HG03060 (cell line): ENCODE measurements at regions not wholly inside any gene's neighbourhood (a gene's known extent, or its start where the extent isn't known, plus 50 kb on each side); places are given as distances from the start of the nearest gene placed in this dataset.
"Not testable (repeated sequence)": the region's sequence is repeated elsewhere in the genome, so short reads cannot be mapped to it uniquely, and the experiment has no call there.

Source experiments
- ATAC-seq: cut with Tn5 transposase; IDR thresholded peaks from one replicate; pipeline ENCODE4 v1.9.1; 2021; ENCODE audit warnings: low read depth, moderate number of reproducible peaks; ENCODE audit not compliant: unreplicated experiment

GRCh38 chr6:117761610-117762009 lies 86.3 kb downstream of the NUS1 start:
- ATAC-seq, result no peak

DNA sequence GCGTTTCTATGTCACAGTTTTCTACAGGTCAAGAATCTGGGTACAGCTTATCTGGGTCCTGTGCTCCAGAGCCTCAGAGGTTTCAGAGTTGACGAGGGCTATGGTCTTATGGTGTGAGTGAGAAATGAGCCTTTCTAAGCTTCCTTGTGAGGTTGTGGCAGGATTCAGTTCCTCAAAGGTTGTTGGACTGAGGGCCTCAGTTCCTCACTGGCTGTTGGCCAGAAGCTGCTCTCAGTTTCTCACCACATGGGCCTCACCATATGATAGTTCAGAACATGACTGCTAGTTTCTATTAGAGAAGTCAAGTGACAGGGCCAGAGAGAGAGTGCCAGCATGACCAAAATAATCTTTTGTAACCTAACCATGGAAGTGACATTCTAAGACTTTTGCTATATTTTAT lies 96.1 kb downstream of the NUS1 start:
- ATAC-seq, result peak; percentile 98

DNA sequence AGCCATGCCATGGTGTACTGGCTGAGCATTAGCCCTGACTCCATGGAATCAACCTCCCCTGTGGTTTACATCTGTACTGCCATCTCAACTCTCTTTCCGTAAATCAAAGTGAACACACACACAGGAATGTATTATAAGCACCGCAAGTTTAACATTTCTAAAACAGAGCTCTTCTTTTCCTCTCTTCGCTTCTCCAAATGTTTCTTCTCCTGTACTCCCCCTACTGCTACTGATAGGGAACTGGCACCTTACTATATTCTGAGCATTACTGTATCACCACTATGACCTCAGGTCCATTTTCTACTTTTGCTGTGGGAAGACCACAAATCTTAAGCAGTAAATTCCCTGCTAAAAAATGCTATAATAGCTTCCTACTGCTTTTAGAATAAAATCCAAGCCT lies 101.2 kb downstream of the NUS1 start:
- no peak for ATAC-seq

DNA sequence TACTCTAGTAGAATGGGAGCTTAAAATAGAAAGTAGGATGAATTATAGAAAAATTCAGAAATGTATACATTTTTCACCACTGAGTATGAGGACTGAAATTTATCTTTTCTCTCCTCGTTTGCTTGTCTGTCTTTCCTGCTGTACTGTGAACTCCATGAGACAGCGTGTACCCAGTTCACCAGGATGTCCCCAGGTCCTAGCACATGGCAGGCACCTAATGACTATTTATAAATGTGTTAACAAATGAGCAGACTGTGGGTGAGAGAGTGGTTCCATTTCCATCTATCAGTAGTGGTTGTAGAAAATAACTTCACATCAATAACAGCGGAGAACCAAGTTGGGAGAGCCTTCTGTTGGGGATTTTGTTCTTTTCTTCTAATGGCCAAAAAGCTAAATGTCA lies 106.3 kb downstream of the NUS1 start:
- ATAC-seq, result no peak

- no peak for ATAC-seq
Measured at GRCh38 chr6:117783279-117783678, 108.0 kb downstream of the NUS1 start.

GRCh38 chr6:117791012-117791411 lies 115.7 kb downstream of the NUS1 start:
- no peak for ATAC-seq

- ATAC-seq, result no peak
Measured at GRCh38 chr6:117795234-117795633, 111.8 kb upstream of the SLC35F1 start.

GRCh38 chr6:117798819-117799218 lies 108.2 kb upstream of the SLC35F1 start:
- ATAC-seq, result not testable (repeated sequence)

- no peak for ATAC-seq
Measured at GRCh38 chr6:117810269-117810668, 96.8 kb upstream of the SLC35F1 start.

DNA sequence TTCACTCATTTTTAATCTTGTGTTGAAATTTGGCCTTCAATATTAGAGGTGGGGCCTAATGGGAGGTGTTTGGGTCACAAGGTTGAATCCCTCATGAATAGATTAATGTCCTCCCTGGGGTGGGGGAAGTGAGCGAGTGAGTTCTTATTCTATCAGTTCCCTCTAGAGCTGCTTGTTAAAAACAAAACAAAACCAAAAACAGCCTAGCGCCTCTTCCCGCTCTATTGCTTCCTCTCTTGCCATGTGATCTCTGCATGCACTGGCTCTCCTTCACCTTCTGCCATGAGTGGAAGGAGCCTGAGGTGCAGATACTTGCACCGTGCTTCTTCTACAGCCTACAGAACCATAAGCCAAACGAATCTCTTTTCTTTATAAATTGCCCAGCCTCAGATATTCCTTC lies 89.6 kb upstream of the SLC35F1 start:
- ATAC-seq, result no peak

- ATAC-seq, result no peak
Measured at GRCh38 chr6:117817992-117818391, 89.1 kb upstream of the SLC35F1 start.

DNA sequence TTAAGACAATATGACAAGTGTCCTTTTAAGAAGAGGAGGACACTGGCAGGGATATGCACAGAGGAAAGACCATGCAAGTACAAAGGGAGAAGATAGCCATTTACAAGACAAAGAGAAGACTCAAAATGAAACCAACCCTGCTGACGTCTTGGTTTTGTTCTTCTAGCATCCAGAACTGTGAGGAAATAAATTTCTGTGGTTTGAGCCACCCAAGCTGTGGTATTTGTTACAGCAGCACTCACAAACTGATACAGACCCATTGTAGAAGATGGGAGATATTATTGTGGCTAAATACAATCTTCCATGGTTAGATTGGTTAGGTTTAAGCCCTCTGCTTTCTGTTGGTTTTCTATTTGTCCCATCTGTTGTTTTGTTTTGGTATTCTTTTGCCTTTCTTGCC lies 88.6 kb upstream of the SLC35F1 start:
- ATAC-seq, result no peak

- ATAC-seq, result no peak
Measured at GRCh38 chr6:117829594-117830319, 77.3 kb upstream of the SLC35F1 start.

DNA sequence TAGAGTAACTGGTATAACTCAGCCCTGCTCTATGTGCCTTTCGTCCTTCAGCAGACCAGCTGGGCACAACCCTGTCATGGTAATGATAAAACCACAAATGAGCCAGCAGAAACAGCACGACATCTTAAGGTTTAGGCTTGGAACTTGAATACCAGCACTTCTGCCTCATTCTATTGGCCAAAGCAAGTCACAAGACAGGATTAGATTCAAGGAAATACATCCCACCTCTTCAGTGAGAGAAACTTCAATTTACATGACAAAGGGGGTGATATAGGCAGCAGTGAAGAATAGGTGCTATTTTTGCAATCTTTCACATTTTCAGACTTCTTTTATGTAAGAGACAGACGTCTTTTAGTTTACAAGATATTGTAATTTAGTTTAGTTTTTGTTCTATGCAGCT lies 69.8 kb upstream of the SLC35F1 start:
- ATAC-seq, result no peak

DNA sequence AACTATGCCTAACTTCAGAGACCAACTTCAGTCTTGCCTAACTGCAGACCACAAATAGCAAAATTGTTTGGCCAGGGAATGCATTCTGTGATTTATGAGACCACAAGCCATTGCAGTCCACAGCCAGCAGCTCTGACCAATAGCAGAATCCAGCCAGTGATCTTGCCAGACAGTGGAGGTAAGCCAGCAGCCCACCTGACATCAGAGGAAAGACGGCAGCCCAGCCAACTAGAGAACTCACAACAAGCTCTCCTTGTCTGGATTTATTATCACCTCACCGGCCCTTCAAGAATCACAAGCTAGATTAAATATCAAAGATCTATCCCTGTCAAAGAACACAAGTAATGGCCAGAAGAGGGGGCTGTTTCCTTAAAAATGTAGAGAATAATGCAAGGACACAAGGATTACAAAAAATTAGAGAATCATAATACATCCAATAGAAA lies 66.5 kb upstream of the SLC35F1 start:
- no peak for ATAC-seq

GRCh38 chr6:117847912-117848311 lies 59.2 kb upstream of the SLC35F1 start:
- no peak for ATAC-seq

- no peak for ATAC-seq
Measured at GRCh38 chr6:117849087-117849486, 58.0 kb upstream of the SLC35F1 start.
